ENCODE measurements at regions not wholly inside any gene's neighbourhood (a gene's known extent, or its start where the extent isn't known, plus 50 kb on each side); places are given as distances from the start of the nearest gene placed in this dataset.

- Mint-ChIP-seq H3K9me3 (no peaks in the 10 kb centered on the region), H3K36me3 (no peaks in the 10 kb centered on the region), H3K27ac (no peak overlapping the region), H3K4me1 (no peaks in the 10 kb centered on the region), H3K4me3 (no peak overlapping the region)
- ATAC-seq (no peak), DNase-seq (ENCODE audit: low spot score in 2 of 2) (no peak)
Observed at GRCh38 chr9:95595721-95596295, 79.0 kb upstream of the PTCH1 start.

GRCh38 chr9:95592931-95593330 is 76.2 kb upstream of the PTCH1 start:
- H3K9me3 Mint-ChIP-seq, result no peaks in the 10 kb centered on the region
- no peaks in the 10 kb centered on the region for H3K36me3 Mint-ChIP-seq
- peaks cover 5% of the 10 kb centered on the region for H3K4me1 Mint-ChIP-seq
- H3K27ac Mint-ChIP-seq, result no peak overlapping the region
- ATAC-seq (no peak), DNase-seq (ENCODE audit: low spot score in 2 of 2) (no peak)
- H3K4me3 Mint-ChIP-seq, result no peak overlapping the region

GRCh38 chr9:95588724-95589588 is 72.2 kb upstream of the PTCH1 start:
- Mint-ChIP-seq H3K36me3 (no peaks in the 10 kb centered on the region), H3K9me3 (no peaks in the 10 kb centered on the region), H3K27ac (no peak overlapping the region), H3K4me1 (peaks cover 5% of the 10 kb centered on the region), H3K4me3 (no peak overlapping the region)
- no peak for ATAC-seq
- no peak for DNase-seq (ENCODE audit: low spot score in 2 of 2)

- Mint-ChIP-seq H3K4me3 (no peak overlapping the region), H3K36me3 (no peaks in the 10 kb centered on the region), H3K9me3 (no peaks in the 10 kb centered on the region), H3K27ac (no peak overlapping the region), H3K4me1 (peaks cover 5% of the 10 kb centered on the region)
- no peak for DNase-seq (ENCODE audit: low spot score in 2 of 2)
- ATAC-seq, result no peak
Observed at GRCh38 chr9:95587021-95587964, 70.5 kb upstream of the PTCH1 start.

GRCh38 chr9:95586326-95586725 is 69.6 kb upstream of the PTCH1 start:
- H3K36me3 Mint-ChIP-seq, result no peaks in the 10 kb centered on the region
- DNase-seq (ENCODE audit: low spot score in 2 of 2) (no peak), ATAC-seq (no peak)
- no peak overlapping the region for H3K27ac Mint-ChIP-seq
- H3K9me3 Mint-ChIP-seq, result no peaks in the 10 kb centered on the region
- H3K4me3 Mint-ChIP-seq, result no peak overlapping the region
- peaks cover 5% of the 10 kb centered on the region for H3K4me1 Mint-ChIP-seq

GRCh38 chr9:95585824-95586223 is 69.1 kb upstream of the PTCH1 start:
- H3K27ac Mint-ChIP-seq, result no peak overlapping the region
- no peaks in the 10 kb centered on the region for H3K9me3 Mint-ChIP-seq
- H3K4me1 Mint-ChIP-seq, result peaks cover 5% of the 10 kb centered on the region
- no peaks in the 10 kb centered on the region for H3K36me3 Mint-ChIP-seq
- ATAC-seq, result no peak
- no peak overlapping the region for H3K4me3 Mint-ChIP-seq
- no peak for DNase-seq (ENCODE audit: low spot score in 2 of 2)

GRCh38 chr9:95584176-95584575 is 67.4 kb upstream of the PTCH1 start:
- H3K9me3 Mint-ChIP-seq, result no peaks in the 10 kb centered on the region
- no peak for DNase-seq (ENCODE audit: low spot score in 2 of 2)
- no peak overlapping the region for H3K27ac Mint-ChIP-seq
- ATAC-seq, result no peak
- no peak overlapping the region for H3K4me3 Mint-ChIP-seq
- no peaks in the 10 kb centered on the region for H3K36me3 Mint-ChIP-seq
- H3K4me1 Mint-ChIP-seq, result no peaks in the 10 kb centered on the region

GRCh38 chr9:95581900-95582299 is 65.1 kb upstream of the PTCH1 start:
- no peak overlapping the region for H3K27ac Mint-ChIP-seq
- no peak overlapping the region for H3K4me3 Mint-ChIP-seq
- H3K4me1 Mint-ChIP-seq, result no peaks in the 10 kb centered on the region
- ATAC-seq (no peak), DNase-seq (ENCODE audit: low spot score in 2 of 2) (no peak)
- H3K36me3 Mint-ChIP-seq, result no peaks in the 10 kb centered on the region
- no peaks in the 10 kb centered on the region for H3K9me3 Mint-ChIP-seq

GRCh38 chr9:95580812-95581761 is 64.3 kb upstream of the PTCH1 start:
- ATAC-seq, result no peak
- no peaks in the 10 kb centered on the region for H3K36me3 Mint-ChIP-seq

GRCh38 chr9:95574866-95575553 is 58.2 kb upstream of the PTCH1 start:
- Mint-ChIP-seq H3K27ac (no peak overlapping the region), H3K36me3 (no peaks in the 10 kb centered on the region), H3K9me3 (no peaks in the 10 kb centered on the region), H3K4me1 (peaks cover 25% of the 10 kb centered on the region), H3K4me3 (peak overlapping the region; percentile 39)
- ATAC-seq (no peak), DNase-seq (ENCODE audit: low spot score in 2 of 2) (no peak)

More at GRCh38 chr9:95580812-95581761, 64.3 kb upstream of the PTCH1 start:
- Mint-ChIP-seq H3K27ac (no peak overlapping the region), H3K9me3 (no peaks in the 10 kb centered on the region), H3K4me3 (no peak overlapping the region), H3K4me1 (no peaks in the 10 kb centered on the region)
- DNase-seq (ENCODE audit: low spot score in 2 of 2), result no peak

GRCh38 chr9:95574176-95574575 is 57.4 kb upstream of the PTCH1 start:
- H3K9me3 Mint-ChIP-seq, result no peaks in the 10 kb centered on the region
- H3K36me3 Mint-ChIP-seq, result no peaks in the 10 kb centered on the region
- no peak overlapping the region for H3K27ac Mint-ChIP-seq
- DNase-seq (ENCODE audit: low spot score in 2 of 2) (peak in 1 of 2 donors; percentile 5), ATAC-seq (peak; percentile 70)
- H3K4me3 Mint-ChIP-seq, result peak overlapping the region; percentile 39
- peaks cover 28% of the 10 kb centered on the region for H3K4me1 Mint-ChIP-seq

GRCh38 chr9:95573463-95573862 is 56.7 kb upstream of the PTCH1 start:
- peaks cover 28% of the 10 kb centered on the region for H3K4me1 Mint-ChIP-seq
- no peak for DNase-seq (ENCODE audit: low spot score in 2 of 2)
- ATAC-seq, result no peak
- no peak overlapping the region for H3K4me3 Mint-ChIP-seq
- H3K9me3 Mint-ChIP-seq, result no peaks in the 10 kb centered on the region
- no peaks in the 10 kb centered on the region for H3K36me3 Mint-ChIP-seq
- no peak overlapping the region for H3K27ac Mint-ChIP-seq

GRCh38 chr9:95572381-95573151 is 55.8 kb upstream of the PTCH1 start:
- Mint-ChIP-seq H3K27ac (no peak overlapping the region), H3K4me1 (peaks cover 28% of the 10 kb centered on the region), H3K9me3 (no peaks in the 10 kb centered on the region), H3K36me3 (no peaks in the 10 kb centered on the region), H3K4me3 (no peak overlapping the region)
- DNase-seq (ENCODE audit: low spot score in 2 of 2) (no peak), ATAC-seq (no peak)
